ENCODE measurements at regions not wholly inside any gene's neighbourhood (a gene's known extent, or its start where the extent isn't known, plus 50 kb on each side); places are given as distances from the start of the nearest gene placed in this dataset.

GRCh38 chr15:72888811-72889210 is 105.3 kb upstream of the ADPGK start:
- Histone ChIP-seq H2AFZ (ENCODE audit: low read length) (no peak overlapping the region), H3K9me3 (ENCODE audit: low read length) (no peaks in the 10 kb centered on the region), H3K9me2 (ENCODE audit: insufficient read depth, low read length) (no peaks in the 10 kb centered on the region), H4K20me1 (ENCODE audit: insufficient read depth, low read length) (no peaks in the 10 kb centered on the region), H3K4me1 (ENCODE audit: insufficient read depth, low read length, poor library complexity, severe bottlenecking) (no peaks in the 10 kb centered on the region), H3K36me3 (ENCODE audit: insufficient read depth, low read length) (no peaks in the 10 kb centered on the region), H3K79me2 (ENCODE audit: insufficient read depth, low read depth, low read length) (no peaks in the 10 kb centered on the region), H3K27ac (ENCODE audit: low read depth, low read length, poor library complexity, severe bottlenecking) (no peak overlapping the region), H3K4me3 (ENCODE audit: low read depth, low read length, poor library complexity, severe bottlenecking) (no peak overlapping the region), H3K4me2 (ENCODE audit: low read length) (no peak overlapping the region)
- no TSS peak for BruUV-seq (replicated peaks)
- intact Hi-C loops (cut with micrococcal nuclease; ENCODE audit: unreplicated experiment) = no loop called here
- POLR2A ChIA-PET = interaction anchor here (0.5 kb wide), 1 partner anchor 285 kb away, joined by 3 read pairs; no protein-coding TSS in a partner anchor
- DNase-seq (ENCODE audit: low spot score) = no peak
- CTCF ChIA-PET (ENCODE audit: unreplicated experiment) = no interaction called here
- TF ChIP-seq EZH2phosphoT487 (IDR thresholded peaks at IDR 0.05; ENCODE audit: borderline replicate concordance, low read depth, low read length) (no peak), CTCF (conservative IDR thresholded peaks at IDR 0.05; ENCODE audit: low read length) (no peak)

DNA sequence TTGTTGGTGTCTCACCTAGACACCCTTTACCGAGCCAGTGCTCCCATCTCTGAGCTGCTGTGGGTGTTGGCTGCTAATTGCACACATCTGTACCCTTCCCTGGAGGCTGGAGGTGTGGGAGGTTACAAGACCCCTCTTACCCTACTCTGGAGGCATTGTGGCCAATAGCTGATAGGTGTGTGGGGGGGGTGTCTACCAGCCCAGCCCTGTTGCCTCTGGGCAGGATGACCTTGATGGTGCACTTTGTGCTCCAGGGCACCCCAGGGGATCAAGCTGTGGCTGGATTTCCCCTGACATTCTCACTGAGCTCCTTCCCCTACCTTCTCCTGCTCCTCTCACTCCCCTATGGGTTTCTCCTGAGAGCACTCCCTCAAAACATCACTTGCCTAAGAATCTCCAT is 104.7 kb upstream of the ADPGK start:
- CTCF ChIA-PET (ENCODE audit: unreplicated experiment) = no interaction called here
- POLR2A ChIA-PET = no interaction called here
- Histone ChIP-seq H4K20me1 (ENCODE audit: insufficient read depth, low read length) (no peaks in the 10 kb centered on the region), H3K36me3 (ENCODE audit: insufficient read depth, low read length) (no peaks in the 10 kb centered on the region), H3K27ac (ENCODE audit: low read depth, low read length, poor library complexity, severe bottlenecking) (no peak overlapping the region), H2AFZ (ENCODE audit: low read length) (no peak overlapping the region), H3K9me2 (ENCODE audit: insufficient read depth, low read length) (no peaks in the 10 kb centered on the region), H3K79me2 (ENCODE audit: insufficient read depth, low read depth, low read length) (no peaks in the 10 kb centered on the region), H3K9me3 (ENCODE audit: low read length) (no peaks in the 10 kb centered on the region), H3K4me3 (ENCODE audit: low read depth, low read length, poor library complexity, severe bottlenecking) (no peak overlapping the region), H3K4me2 (ENCODE audit: low read length) (no peak overlapping the region), H3K4me1 (ENCODE audit: insufficient read depth, low read length, poor library complexity, severe bottlenecking) (no peaks in the 10 kb centered on the region)
- DNase-seq (ENCODE audit: low spot score) = no peak
- intact Hi-C loops (cut with micrococcal nuclease; ENCODE audit: unreplicated experiment) = no loop called here
- TF ChIP-seq CTCF (conservative IDR thresholded peaks at IDR 0.05; ENCODE audit: low read length) (no peak), EZH2phosphoT487 (IDR thresholded peaks at IDR 0.05; ENCODE audit: borderline replicate concordance, low read depth, low read length) (no peak)
- no TSS peak for BruUV-seq (replicated peaks)

DNA sequence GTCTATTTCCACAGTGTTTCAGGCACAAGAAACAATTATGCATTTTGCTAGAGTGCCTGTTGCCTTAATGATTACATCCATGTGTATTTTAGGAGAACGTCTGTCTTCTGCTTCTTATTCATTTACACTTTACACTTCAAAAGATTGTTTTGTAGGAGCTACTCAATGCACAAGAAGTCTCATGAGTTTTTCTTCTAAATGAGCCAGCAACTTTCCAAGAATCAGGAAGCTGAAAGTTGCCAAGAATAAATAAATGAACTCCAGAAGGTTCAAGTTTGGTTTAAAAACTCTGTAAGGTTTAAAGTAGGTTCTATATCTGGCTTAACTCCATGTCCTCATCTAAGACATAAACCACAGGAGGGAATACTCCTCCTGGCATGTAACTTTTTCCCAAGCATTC is 103.8 kb upstream of the ADPGK start:
- H3K9me2 ChIP-seq (ENCODE audit: insufficient read depth, low read length) = no peaks in the 10 kb centered on the region
- H2AFZ ChIP-seq (ENCODE audit: low read length) = no peak overlapping the region
- POLR2A ChIA-PET = interaction anchor here (0.8 kb wide), 2 partner anchors 13 to 1835 kb away, joined by 3 read pairs; no protein-coding TSS in a partner anchor
- intact Hi-C loops (cut with micrococcal nuclease; ENCODE audit: unreplicated experiment) = no loop called here
- H3K36me3 ChIP-seq (ENCODE audit: insufficient read depth, low read length) = no peaks in the 10 kb centered on the region
- BruUV-seq (replicated peaks) = no TSS peak
- CTCF ChIA-PET (ENCODE audit: unreplicated experiment) = no interaction called here
- H3K4me3 ChIP-seq (ENCODE audit: low read depth, low read length, poor library complexity, severe bottlenecking) = no peak overlapping the region
- no peaks in the 10 kb centered on the region for H4K20me1 ChIP-seq (ENCODE audit: insufficient read depth, low read length)
- no peak for DNase-seq (ENCODE audit: low spot score)
- peaks cover 3% of the 10 kb centered on the region; the same call in 1 of the 2 replicates for H3K9me3 ChIP-seq (ENCODE audit: low read length)
- TF ChIP-seq EZH2phosphoT487 (IDR thresholded peaks at IDR 0.05; ENCODE audit: borderline replicate concordance, low read depth, low read length) (no peak), CTCF (conservative IDR thresholded peaks at IDR 0.05; ENCODE audit: low read length) (no peak)
- H3K27ac ChIP-seq (ENCODE audit: low read depth, low read length, poor library complexity, severe bottlenecking) = no peak overlapping the region
- no peak overlapping the region for H3K4me2 ChIP-seq (ENCODE audit: low read length)
- H3K4me1 ChIP-seq (ENCODE audit: insufficient read depth, low read length, poor library complexity, severe bottlenecking) = no peaks in the 10 kb centered on the region
- H3K79me2 ChIP-seq (ENCODE audit: insufficient read depth, low read depth, low read length) = no peaks in the 10 kb centered on the region
